OCI-M2 (cell line): ENCODE measurements at regions not wholly inside any gene's neighbourhood (a gene's known extent, or its start where the extent isn't known, plus 50 kb on each side); places are given as distances from the start of the nearest gene placed in this dataset.

Experiments used
- DNase-seq: peaks from one replicate; lab custom pipeline; 2025; ENCODE audit not compliant: unreplicated experiment; lab: John Stamatoyannopoulos, UW

DNA sequence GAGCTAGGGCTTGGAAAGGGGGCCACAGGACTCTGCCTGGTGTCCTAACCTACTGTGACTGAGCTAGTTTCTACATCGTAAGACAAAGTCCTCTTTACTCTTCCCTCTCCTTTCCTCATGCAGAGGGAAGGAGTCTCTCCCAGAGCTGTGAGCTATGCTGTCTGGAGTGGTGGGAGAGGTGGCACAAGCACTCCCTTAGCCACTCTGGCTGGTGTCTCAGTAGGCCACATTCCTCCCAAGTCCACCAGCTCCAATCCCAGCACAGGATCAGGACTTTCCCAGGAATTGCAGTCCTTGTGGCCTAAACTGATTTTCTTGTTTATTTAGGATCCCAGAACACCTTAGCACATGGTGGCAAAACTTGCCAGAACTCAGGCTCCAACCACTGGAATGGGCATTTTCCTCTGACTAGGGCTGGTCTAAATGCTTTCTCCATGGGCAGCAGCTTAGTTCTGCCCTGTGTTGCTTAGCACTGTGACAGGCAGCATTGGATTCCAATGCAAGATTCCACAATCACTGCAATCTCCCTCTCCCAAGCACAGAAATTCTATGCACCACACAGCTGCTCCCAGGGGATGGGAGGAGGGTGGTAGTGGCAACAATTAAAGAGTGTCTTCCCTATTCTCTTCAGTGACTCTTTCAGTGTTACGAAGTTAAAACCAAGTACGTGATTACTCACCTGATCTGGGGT lies 733.3 kb downstream of the HACE1 start:
- DNase-seq, result no peak

DNA sequence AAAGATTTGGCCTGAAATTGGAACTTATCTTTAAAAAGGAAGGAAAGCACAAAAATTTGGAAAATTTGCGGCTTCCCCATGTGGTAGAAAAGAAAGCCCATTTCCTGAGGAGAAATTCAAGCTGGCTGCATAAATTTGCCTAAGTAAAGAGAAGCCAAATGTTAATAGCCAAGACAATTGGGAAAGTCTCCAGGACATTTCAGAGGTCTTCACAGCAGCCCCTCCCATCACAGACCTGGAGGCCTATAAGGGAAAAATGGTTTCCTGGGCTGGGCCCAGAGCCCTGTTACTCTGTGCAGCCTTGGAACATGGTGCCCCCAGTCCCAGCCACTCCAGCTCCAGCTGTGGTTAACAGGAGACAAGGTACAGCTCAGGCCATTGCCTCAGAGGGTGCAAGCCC lies 736.5 kb downstream of the HACE1 start:
- DNase-seq, result no peak

DNA sequence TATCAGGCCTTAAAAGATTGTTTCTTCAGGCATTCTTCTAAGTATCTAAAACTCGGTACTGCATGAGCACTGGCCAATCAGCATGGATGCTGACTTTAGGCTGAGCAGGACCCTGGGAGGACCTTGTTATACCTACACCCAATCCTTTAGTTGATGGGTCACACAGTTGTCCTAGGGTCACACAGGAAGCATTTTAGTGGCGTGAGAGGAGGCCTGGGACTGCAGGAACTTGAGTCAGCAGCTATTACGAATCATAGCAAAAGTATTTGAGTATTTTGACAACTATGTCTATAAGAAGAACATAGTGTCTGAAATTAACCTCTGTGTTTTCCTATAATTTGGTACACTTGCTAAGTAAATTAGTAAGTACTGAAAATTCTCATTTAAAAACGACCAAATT lies 741.4 kb downstream of the HACE1 start:
- no peak for DNase-seq

DNA sequence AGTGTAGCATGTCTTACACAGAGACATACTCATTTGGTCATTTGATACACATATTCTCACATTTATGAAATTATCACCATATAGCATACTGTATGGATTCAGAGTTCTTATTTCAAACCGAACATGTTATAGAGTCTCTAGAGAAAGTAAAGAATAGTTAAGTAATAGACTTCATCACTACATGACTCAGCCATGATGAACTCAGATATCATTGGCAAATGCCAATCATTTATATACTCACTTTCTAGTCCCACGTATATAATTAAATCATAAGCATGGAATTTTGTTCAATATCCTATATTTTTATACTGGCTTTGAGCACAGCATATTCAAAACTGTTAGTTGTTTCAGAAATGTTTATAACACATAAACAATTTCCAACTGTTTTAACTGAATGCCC lies 749.9 kb downstream of the HACE1 start:
- no peak for DNase-seq

DNA sequence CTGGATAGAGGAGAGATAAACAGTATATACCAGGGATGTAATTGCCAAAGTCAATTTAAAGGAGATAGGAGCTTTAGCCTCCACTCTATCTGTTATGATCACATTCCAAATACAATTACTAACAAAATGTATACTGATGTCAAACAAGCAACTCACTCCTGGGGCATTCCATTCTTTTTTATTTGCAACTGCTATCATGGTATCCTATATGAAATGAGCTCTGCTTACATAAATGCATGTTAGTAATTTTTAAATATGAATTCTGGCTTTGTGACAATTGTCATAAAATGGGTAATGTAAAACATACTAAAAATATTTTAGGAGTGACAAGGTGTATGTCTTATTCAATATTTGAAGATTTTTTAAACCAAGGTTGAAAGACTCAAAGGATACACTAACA lies 751.1 kb downstream of the HACE1 start:
- DNase-seq, result no peak

DNA sequence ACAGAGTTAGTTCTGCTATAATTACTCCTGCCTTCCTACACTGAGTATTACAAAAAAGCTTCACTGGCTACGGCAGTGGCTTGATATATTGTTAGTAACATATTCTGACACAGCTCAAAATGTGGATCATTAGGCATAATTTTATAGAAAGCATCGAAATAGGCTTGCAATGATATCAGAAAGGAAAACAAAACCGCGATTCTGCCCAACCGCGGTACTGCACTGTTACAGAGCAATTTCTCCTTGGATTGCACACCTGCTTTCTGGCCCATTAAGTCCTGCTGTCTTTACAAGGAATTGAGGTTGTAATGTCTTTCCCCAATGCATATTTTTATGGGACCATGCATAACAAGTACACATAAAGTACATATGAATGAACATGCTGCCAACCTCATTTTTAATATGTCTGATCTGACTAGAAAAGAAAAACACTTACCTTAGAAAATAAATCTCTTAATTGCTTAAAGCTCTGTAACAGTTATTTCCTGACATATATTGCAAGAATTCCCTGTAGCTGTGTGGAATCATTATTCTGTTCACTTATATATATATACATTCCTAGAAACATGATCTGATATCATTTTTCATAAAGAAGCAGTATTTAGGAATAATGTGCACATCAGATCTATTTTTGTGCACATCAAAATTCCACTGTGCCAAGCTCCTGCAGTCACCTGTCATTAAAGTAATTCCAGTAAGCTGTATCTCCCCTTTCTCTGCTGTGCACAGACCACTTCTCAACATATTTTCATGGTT lies 763.9 kb downstream of the HACE1 start:
- DNase-seq, result no peak

DNA sequence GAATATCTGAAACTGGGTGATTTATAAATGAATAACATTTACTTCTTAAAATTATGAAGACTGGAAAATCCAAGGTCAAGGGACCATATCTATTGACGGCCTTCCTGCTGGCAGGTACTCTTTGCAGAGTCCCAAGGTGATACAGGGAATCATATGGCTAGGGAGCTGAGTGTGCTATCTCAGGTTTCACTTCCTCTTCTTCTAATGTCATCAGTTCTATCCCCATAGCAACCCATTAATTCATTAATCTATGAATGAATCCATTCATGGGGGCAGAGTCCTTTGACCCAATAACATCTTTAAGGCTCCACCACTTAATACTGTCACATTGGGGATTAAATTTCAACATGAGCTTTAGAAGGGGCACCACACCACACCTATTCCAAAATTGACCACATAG lies 772.0 kb downstream of the HACE1 start:
- no peak for DNase-seq

DNA sequence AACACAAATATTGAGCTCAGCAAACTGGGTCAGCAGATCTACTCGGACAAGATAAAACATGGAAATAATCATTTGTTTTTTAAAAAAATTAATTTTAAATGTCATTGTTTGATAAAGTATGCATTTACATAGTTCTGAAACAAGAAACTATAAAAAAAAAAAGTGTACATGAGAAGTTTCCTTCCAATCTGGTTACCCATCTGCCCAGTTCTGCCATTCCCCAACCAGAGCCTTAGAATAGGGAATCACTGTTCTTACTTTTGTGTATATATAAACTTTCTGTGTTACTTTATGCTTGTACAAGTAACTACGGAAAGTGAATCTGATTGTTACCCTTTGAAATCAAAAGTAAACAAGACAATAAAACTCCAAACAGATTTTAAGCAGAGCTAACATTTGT lies 791.4 kb downstream of the HACE1 start:
- DNase-seq, result no peak

DNA sequence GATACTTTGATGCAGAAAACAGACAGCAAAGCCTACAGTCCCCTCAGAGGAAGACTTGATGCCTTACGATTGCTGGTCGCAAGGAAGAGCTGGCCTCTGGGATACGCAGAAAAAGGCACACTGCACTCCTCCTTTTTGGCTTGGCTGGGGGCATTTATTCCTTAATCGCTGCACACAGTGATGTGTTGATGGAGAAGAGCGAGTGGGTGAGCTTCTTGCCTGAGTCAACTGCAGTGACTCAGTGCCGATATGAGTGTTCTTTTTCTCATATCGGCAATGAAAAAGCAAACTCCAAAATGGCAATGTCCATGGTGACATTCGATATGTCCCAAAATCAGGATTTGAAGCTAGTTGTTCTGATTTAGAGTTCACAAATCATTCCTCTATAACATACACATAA lies 794.8 kb downstream of the HACE1 start:
- no peak for DNase-seq

DNA sequence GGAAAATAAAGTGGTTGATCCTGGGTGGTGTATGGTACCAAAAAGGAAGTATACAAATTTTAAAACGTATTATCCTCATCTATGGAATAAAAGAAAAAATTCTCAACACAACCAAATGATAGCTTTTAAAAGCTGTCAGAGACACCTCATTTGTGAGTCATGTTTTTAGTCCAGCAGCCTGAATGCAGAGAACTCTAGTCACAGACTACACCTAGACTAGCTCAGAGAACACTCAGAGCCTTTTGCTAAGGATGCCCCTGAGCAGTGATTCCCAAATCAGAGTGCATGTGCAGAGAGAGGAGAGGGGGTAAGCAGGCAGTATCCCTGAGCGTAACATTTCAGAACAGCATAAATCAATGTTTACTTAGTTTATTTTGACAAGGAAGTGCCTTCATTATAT lies 809.3 kb downstream of the HACE1 start:
- DNase-seq, result no peak

DNA sequence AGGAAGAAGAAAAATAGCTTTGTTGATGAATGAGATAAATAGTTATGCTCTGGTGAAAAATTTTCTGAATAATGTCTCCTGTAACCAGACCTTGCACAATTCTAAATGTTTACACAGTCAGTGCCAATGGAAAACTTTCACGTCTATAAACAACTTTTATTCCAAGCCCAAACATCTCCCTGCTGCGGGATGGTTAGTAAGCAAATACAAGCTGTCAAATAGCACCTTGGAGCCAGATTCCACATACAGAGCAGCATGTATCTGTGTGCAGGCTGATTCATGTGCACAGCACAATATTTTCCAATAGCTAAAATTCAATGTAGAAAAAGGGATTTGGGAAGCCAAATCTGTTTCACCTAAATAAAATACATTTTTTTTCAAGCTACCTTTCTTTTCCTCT lies 813.3 kb downstream of the HACE1 start:
- DNase-seq, result no peak

DNA sequence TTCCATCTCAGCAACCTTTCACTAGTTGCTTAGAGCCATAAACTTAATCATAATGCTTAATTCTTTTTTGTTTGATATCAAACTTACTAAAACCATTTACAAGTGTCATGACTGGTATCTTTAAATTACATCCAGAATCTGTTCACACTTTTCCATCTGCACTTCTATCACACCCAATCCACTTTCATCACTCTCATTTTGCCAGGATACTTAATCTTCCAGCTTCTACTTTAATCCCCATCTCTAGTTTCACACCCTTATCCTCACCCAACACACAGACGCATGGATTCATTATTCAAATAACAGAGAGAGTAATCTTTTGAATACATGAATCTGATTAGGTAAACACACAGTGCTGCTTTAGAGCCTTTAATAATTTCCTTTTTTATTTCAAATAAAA lies 828.4 kb downstream of the HACE1 start:
- no peak for DNase-seq

DNA sequence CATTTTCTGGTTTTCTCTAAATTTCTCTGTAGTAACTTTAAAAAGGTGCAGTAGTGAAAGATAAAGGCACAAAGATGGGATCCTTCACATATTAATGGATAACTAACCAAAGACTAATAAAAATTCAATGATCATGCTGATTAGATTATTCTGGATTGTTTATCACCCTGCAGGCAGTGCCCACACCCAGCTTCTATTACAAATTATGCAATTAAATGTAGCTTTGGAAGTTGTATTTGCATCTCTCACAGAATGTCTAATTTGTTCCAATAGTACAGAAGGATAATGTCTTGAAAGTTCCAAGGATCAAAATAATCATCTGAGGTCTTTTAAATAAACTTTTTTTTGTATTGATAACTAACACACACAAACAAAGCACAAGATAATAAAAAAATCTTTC lies 837.6 kb downstream of the HACE1 start:
- no peak for DNase-seq

DNA sequence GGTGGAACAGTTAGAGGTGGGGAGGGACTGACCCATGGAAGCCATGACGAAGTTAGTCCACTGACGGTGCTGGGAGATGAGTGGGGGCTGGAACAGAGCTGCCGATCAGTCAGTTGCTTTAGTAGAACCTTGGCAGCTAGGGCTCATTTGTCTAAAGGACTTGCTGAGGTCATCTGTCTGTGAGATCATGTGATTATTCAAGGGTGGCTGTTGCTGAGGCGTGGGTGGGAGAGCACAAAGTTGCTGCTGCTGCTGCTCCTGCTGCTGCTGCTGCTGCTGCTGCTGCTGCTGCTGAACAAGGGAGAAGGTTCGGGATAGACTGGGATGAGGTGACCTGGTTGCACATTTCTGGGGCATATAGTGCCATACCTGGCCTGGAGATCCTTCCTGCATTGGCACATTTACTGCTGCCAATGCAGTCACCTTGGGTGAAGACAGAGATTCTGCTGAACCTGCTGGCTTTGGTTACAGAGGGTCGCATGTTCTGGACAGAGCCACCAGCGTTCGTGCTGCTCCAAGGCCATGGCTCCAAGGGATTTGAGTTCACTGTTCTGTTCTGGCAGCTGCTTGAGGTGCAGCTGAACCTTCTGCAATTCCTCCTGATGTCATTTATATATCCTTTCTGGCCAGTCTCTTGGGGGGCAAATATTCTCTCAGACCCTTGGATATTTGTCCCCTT lies 840.5 kb downstream of the HACE1 start:
- DNase-seq, result no peak

DNA sequence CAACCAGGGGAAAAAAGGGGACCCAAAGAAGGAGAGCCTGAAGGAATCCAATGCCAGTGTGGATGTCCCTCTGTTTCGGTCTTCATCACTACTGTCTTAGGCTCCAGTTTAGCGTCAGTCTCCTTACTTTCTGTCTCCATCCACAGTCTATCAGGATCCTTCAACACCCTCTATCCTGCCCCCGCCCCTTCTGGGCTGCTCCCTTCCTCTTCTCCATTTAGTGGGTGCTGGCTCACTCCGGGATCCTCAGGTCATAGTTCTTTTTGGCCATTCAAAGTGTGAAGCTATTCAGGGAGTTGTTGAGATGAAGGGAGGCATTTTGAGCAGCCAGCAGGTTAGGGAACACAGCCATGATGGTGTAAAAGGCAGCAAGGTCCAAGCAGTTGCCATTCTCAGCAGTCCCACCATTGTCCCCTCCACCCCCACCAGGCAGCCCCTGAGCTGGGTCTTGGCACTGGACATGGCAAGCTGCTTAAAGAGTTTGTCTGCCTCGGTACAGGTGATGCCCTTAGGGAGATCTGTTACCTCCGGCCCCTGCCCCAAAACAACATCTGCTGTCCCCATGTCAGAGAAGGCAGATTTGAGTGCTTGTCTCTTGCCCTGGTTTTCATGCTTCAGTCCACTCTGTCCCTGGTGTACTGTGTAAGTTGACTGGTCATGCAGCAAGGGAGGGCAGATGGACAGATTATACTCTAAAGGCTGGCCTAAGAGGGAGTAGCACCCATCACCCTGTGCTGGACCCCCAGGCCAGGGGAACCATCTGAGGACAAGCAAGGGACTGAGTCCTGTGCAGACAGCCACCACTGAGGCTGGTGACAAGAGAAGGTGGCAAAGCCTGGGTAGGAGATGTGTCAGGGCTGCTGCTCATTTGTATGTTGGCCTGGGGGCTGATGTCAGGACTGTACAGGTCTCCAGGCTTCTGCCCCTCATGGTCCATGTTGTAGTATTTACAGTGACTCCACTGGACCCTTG lies 842.0 kb downstream of the HACE1 start:
- no peak for DNase-seq

DNA sequence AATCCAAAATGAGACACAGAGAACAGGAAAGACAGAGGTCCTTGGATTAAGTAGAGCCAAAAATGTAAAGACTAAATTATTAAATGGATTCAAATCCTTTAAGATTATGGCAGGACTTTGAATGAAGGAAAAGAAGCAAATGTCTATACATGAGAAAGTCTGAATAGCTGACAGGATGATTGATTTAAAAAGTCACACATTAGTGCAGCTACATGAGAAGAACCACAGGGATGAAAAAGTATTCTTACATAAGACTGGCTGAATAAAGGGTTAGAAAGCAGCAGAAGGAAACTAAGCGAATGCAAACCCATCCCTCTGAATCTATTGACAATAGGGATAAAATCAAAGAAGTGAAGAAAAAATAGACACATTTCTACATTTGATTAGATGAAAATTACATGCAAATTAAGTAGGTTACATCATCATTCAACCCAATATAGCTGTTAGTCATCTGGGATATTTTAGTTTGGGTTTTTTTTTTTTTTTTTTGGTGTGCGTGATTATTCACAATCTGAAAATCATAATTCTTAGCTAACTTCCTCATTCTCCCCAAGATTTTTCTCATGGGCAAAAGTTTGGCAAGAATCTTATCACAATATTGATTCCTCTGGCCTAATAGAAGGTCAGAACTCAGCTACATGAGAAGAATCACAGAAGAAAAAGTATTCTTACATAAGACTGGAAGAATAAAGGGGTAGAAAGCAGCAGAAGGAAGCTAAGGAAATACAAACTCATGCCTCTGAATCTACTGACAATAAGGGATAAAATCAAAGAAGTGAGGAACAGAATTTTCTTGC lies 845.4 kb downstream of the HACE1 start:
- DNase-seq, result no peak

DNA sequence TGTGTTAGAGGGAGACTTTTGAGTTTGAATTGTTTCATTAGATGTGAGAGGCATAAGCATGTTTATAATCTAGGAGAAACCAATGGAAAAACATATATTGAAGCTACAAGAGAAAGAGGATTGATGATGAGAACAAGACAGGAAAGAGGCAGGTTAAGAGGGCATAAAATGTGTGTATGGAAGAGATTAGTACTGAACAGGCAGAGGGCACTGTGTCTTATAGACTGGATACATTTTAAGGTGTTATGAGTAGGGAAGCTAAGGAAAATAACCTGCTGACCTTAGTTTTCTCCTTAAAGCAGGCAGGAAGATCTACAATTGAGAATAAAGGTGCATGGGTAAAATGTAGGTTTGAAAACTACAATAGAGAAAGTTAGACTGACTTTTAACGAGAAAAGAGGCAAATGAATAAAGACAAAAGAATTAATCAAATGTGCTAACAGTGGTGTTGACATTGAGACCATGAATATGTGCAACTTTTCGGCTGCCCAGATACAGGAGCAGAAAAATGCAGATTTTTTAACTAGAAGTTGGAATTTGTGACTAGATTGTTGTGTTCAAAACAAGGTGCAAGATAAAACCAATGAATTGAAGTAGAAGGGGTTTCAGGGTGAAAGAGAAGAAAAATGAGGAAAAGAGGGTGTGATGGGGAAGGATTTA lies 846.3 kb downstream of the HACE1 start:
- no peak for DNase-seq

DNA sequence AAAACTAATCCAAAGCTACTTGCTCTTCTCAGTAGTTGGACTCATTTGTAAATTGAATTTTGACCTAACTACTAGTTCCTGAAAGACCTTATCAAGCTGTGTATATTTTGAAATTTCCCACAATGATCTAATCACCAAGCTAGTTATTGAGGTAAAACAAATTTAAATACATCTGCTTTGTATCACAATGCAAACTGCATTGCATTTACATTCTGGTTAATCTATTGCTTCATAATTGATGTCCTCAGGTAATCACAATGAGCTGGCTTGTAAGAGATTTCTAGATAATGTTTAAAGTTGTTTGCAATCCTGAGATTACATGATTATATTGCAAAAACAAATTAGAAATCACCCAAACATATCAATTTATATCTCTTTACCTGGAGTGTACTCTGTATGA lies 848.8 kb downstream of the HACE1 start:
- no peak for DNase-seq

DNA sequence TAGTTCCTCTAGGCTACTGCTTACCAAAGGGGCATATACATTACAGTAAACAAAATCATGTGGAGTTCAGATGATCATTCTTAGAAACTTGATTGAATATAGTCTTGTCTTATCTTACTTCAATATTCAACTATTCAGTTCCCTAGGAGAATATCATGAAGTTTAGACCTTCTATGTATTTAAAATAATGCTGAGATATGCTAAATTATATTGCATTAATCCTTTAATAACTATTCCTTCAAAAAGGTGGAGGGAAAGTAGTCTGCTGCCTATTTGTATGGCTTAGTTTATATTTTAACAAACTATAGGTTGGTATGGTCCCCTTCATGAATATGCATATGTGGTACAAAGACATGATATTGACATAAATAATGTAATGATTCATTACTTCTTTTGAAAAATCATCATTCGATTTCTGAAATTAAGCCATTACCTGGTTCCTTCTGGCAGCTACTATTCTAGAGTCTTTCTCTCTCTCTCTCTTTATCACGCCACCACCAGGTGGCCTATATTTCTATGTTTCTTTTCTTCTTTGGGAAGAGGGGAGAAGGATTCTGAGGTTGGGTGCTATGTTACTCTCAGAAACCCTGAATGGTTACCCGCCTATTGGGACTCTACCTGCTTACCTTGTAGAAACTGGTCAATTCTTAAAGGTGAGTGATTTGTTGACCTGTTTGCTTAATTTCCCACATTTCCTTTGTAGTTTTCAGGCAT lies 855.8 kb downstream of the HACE1 start:
- no peak for DNase-seq
